Stomach smooth muscle (tissue), 2 donors: ENCODE measurements at regions not wholly inside any gene's neighbourhood (a gene's known extent, or its start where the extent isn't known, plus 50 kb on each side); places are given as distances from the start of the nearest gene placed in this dataset.

Experiments
- H3K27ac ChIP-seq: one replicate; pipeline ENCODE4 v1.7.0; 2013; ENCODE audit warnings: mild to moderate bottlenecking, low read length, inconsistent platforms
- H3K27me3 ChIP-seq, 2 donors: one replicate each; pipeline ENCODE4 v1.7.0; 2013; ENCODE audit warnings: low read length in 2 of 2; ENCODE audit not compliant: insufficient read depth in 2 of 2, control insufficient read depth in 1 of 2
- H3K36me3 ChIP-seq, 2 donors: one replicate each; pipeline ENCODE4 v1.7.0; 2013; ENCODE audit warnings: low read length in 2 of 2; ENCODE audit not compliant: control insufficient read depth in 2 of 2, insufficient read depth in 2 of 2
- H3K4me1 ChIP-seq: one replicate; pipeline ENCODE4 v1.7.0; 2013; ENCODE audit warnings: low read length; ENCODE audit not compliant: control insufficient read depth, insufficient read depth
- H3K4me3 ChIP-seq, 2 donors: one replicate each; pipeline ENCODE4 v1.7.0; 2013; ENCODE audit warnings: low read length in 2 of 2
- H3K9ac ChIP-seq, 2 donors: one replicate each; pipeline ENCODE4 v1.7.0; 2013; ENCODE audit warnings: low read length in 2 of 2, mild to moderate bottlenecking in 1 of 2
- H3K9me3 ChIP-seq, 2 donors: one replicate each; pipeline ENCODE4 v1.7.0; 2013; ENCODE audit warnings: low read length in 2 of 2; ENCODE audit not compliant: control insufficient read depth in 2 of 2
- donor health status: healthy.
- donor health status: Pancreatic carcinoma.

GRCh38 chr14:42931308-42931707, 1324.6 kb downstream of the LRFN5 start:
- Histone ChIP-seq H3K27ac (no peak overlapping the region), H3K36me3 (no peaks in the 10 kb centered on the region), H3K27me3 (no peaks in the 10 kb centered on the region), H3K9ac (no peak overlapping the region), H3K9me3 (no peaks in the 10 kb centered on the region), H3K4me1 (no peaks in the 10 kb centered on the region), H3K4me3 (no peak overlapping the region)

- H3K27ac ChIP-seq = no peak overlapping the region
- no peaks in the 10 kb centered on the region for H3K9me3 ChIP-seq
- H3K36me3 ChIP-seq = no peaks in the 10 kb centered on the region
- H3K4me1 ChIP-seq = no peaks in the 10 kb centered on the region
- no peak overlapping the region for H3K4me3 ChIP-seq
- H3K27me3 ChIP-seq = no peaks in the 10 kb centered on the region
- no peak overlapping the region for H3K9ac ChIP-seq
Observed at GRCh38 chr14:42929806-42930480, 1323.3 kb downstream of the LRFN5 start.

- H3K4me3 ChIP-seq = no peak overlapping the region
- no peaks in the 10 kb centered on the region for H3K4me1 ChIP-seq
- H3K9ac ChIP-seq = no peak overlapping the region
- H3K36me3 ChIP-seq = no peaks in the 10 kb centered on the region
- H3K27me3 ChIP-seq = no peaks in the 10 kb centered on the region
- no peak overlapping the region for H3K27ac ChIP-seq
- H3K9me3 ChIP-seq = no peaks in the 10 kb centered on the region
Observed at GRCh38 chr14:42927313-42927712, 1320.6 kb downstream of the LRFN5 start.

GRCh38 chr14:42921901-42922300, 1315.2 kb downstream of the LRFN5 start:
- no peak overlapping the region for H3K4me3 ChIP-seq
- H3K9me3 ChIP-seq = no peaks in the 10 kb centered on the region
- H3K9ac ChIP-seq = no peak overlapping the region
- no peaks in the 10 kb centered on the region for H3K27me3 ChIP-seq
- no peaks in the 10 kb centered on the region for H3K36me3 ChIP-seq
- H3K4me1 ChIP-seq = no peaks in the 10 kb centered on the region
- H3K27ac ChIP-seq = no peak overlapping the region

GRCh38 chr14:42918615-42919014, 1311.9 kb downstream of the LRFN5 start:
- Histone ChIP-seq H3K9ac (no peak overlapping the region), H3K4me3 (no peak overlapping the region), H3K4me1 (no peaks in the 10 kb centered on the region), H3K36me3 (no peaks in the 10 kb centered on the region), H3K27ac (no peak overlapping the region), H3K9me3 (no peaks in the 10 kb centered on the region), H3K27me3 (no peaks in the 10 kb centered on the region)

- no peak overlapping the region for H3K27ac ChIP-seq
- H3K4me3 ChIP-seq = no peak overlapping the region
- no peak overlapping the region for H3K9ac ChIP-seq
- H3K36me3 ChIP-seq = no peaks in the 10 kb centered on the region
- no peaks in the 10 kb centered on the region for H3K4me1 ChIP-seq
- H3K27me3 ChIP-seq = no peaks in the 10 kb centered on the region
- H3K9me3 ChIP-seq = no peaks in the 10 kb centered on the region
Observed at GRCh38 chr14:42911642-42912041, 1305.0 kb downstream of the LRFN5 start.

DNA sequence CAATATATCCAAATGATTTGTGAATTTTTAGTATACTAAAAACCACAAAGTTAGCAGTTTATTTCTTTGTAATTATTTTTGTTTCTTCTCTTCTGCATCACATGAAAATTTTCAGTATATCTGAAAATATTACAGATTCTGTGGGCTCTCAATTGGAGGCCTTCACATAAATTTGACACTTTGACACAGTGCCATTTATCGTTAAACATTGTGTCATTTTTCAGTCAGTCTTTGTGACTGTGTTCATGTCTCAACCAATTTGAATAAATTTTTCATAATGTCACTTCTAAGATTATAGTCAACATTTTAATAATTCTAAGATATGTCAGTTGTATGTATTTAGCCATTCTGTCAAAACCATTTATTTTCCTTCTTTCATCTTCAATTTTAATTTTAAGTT, 1303.0 kb downstream of the LRFN5 start:
- Histone ChIP-seq H3K27ac (no peak overlapping the region), H3K36me3 (no peaks in the 10 kb centered on the region), H3K4me1 (no peaks in the 10 kb centered on the region), H3K27me3 (no peaks in the 10 kb centered on the region), H3K9ac (no peak overlapping the region), H3K9me3 (no peaks in the 10 kb centered on the region), H3K4me3 (no peak overlapping the region)

DNA sequence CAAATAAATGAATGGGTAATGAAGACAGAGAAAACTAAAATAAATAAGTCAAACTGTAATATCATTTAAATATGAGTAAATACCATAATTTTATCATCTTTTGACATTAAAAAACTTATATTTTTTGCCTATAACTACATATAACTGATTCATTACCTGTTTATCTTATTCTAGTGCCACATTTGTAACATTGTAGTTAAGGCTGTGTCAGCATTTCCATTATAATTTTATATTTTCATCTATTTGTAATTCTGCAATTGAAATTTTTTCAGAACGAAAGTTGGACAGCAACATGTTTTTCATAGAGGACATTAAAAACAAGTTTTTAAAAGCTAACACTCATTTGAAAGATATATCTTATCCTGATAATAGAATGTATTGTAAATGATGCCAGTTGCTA, 1286.5 kb downstream of the LRFN5 start:
- Histone ChIP-seq H3K36me3 (no peaks in the 10 kb centered on the region), H3K9me3 (no peaks in the 10 kb centered on the region), H3K4me1 (no peaks in the 10 kb centered on the region), H3K27me3 (no peaks in the 10 kb centered on the region), H3K9ac (no peak overlapping the region), H3K27ac (no peak overlapping the region), H3K4me3 (no peak overlapping the region)

DNA sequence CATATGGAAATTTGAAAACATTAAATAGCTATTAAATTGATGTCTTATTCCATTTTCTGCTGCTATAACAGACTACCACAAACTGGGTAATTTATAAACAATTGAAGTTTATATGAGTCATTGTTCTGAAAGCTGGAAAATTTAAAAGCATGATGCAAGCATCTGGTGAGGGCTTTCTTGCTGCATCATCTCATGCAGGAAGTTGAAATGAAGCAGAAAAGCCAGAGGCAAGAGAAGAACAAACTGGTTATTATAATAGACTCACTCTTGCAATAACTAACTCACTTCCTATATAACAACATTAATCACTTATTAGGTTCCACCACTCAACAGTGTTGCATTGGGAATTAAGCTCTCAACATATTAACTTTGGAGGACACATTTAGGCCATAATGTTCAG, 1277.4 kb downstream of the LRFN5 start:
- Histone ChIP-seq H3K4me1 (no peaks in the 10 kb centered on the region), H3K9me3 (no peaks in the 10 kb centered on the region), H3K4me3 (no peak overlapping the region), H3K9ac (no peak overlapping the region), H3K27ac (no peak overlapping the region), H3K36me3 (no peaks in the 10 kb centered on the region), H3K27me3 (no peaks in the 10 kb centered on the region)

DNA sequence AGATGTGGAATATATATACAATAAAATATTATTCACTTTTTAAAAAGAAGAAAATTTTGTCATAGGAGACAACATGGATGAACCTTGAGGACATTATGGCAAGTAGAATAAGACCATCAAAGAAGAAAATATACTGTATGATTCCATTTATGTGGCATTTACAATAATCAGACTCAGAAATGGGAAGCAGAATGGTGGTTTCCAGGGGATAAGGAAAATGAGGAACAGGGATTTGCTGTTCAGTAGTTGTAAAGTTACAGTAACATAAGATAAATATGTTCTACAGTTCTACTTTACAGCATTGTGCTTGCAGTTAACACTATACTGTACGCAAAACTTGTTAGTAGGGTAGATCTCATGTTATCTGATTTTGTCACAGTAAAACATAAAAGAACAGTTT, 1271.0 kb downstream of the LRFN5 start:
- no peaks in the 10 kb centered on the region for H3K36me3 ChIP-seq
- H3K4me3 ChIP-seq = no peak overlapping the region
- H3K27me3 ChIP-seq = no peaks in the 10 kb centered on the region
- no peaks in the 10 kb centered on the region for H3K9me3 ChIP-seq
- H3K9ac ChIP-seq = no peak overlapping the region
- H3K27ac ChIP-seq = no peak overlapping the region
- H3K4me1 ChIP-seq = no peaks in the 10 kb centered on the region

GRCh38 chr14:42872786-42873185, 1266.1 kb downstream of the LRFN5 start:
- H3K27ac ChIP-seq = no peak overlapping the region
- no peaks in the 10 kb centered on the region for H3K9me3 ChIP-seq
- no peak overlapping the region for H3K9ac ChIP-seq
- no peaks in the 10 kb centered on the region for H3K36me3 ChIP-seq
- no peak overlapping the region for H3K4me3 ChIP-seq
- H3K27me3 ChIP-seq = no peaks in the 10 kb centered on the region
- no peaks in the 10 kb centered on the region for H3K4me1 ChIP-seq
